GM19351 (cell line): ENCODE measurements at regions not wholly inside any gene's neighbourhood (a gene's known extent, or its start where the extent isn't known, plus 50 kb on each side); places are given as distances from the start of the nearest gene placed in this dataset.

Source experiments
- ATAC-seq: cut with Tn5 transposase; IDR thresholded peaks from one replicate; pipeline ENCODE4 v1.9.1; 2021; ENCODE audit warnings: mild to moderate bottlenecking, moderate library complexity; ENCODE audit not compliant: unreplicated experiment

GRCh38 chr15:66832664-66833063 is 130.6 kb downstream of the SMAD6 start:
- ATAC-seq = no peak

GRCh38 chr15:66833371-66833770 is 131.3 kb downstream of the SMAD6 start:
- ATAC-seq = no peak

GRCh38 chr15:66833803-66834202 is 131.8 kb downstream of the SMAD6 start:
- no peak for ATAC-seq

GRCh38 chr15:66834881-66835878 is 133.1 kb downstream of the SMAD6 start:
- no peak for ATAC-seq

- no peak for ATAC-seq
Observed at GRCh38 chr15:66836231-66837030, 134.4 kb downstream of the SMAD6 start.

GRCh38 chr15:66838202-66838601 is 136.2 kb downstream of the SMAD6 start:
- ATAC-seq = no peak

GRCh38 chr15:66838671-66839239 is 136.7 kb downstream of the SMAD6 start:
- ATAC-seq = no peak

GRCh38 chr15:66839506-66840112 is 137.6 kb downstream of the SMAD6 start:
- ATAC-seq = no peak

GRCh38 chr15:66840615-66841390 is 138.8 kb downstream of the SMAD6 start:
- no peak for ATAC-seq

- no peak for ATAC-seq
Observed at GRCh38 chr15:66841953-66842681, 140.1 kb downstream of the SMAD6 start.

GRCh38 chr15:66842710-66843441 is 140.8 kb downstream of the SMAD6 start:
- no peak for ATAC-seq

GRCh38 chr15:66843581-66843980 is 141.5 kb downstream of the SMAD6 start:
- ATAC-seq = no peak

GRCh38 chr15:66844041-66844746 is 142.2 kb downstream of the SMAD6 start:
- no peak for ATAC-seq

GRCh38 chr15:66844747-66845145 is 142.7 kb downstream of the SMAD6 start:
- ATAC-seq = no peak

GRCh38 chr15:66845266-66845785 is 143.3 kb downstream of the SMAD6 start:
- no peak for ATAC-seq

- no peak for ATAC-seq
Observed at GRCh38 chr15:66846031-66846430, 144.0 kb downstream of the SMAD6 start.

- ATAC-seq = no peak
Observed at GRCh38 chr15:66846811-66847210, 144.8 kb downstream of the SMAD6 start.

- no peak for ATAC-seq
Observed at GRCh38 chr15:66847565-66847991, 145.5 kb downstream of the SMAD6 start.
